ENCODE measurements at regions not wholly inside any gene's neighbourhood (a gene's known extent, or its start where the extent isn't known, plus 50 kb on each side); places are given as distances from the start of the nearest gene placed in this dataset.

DNA sequence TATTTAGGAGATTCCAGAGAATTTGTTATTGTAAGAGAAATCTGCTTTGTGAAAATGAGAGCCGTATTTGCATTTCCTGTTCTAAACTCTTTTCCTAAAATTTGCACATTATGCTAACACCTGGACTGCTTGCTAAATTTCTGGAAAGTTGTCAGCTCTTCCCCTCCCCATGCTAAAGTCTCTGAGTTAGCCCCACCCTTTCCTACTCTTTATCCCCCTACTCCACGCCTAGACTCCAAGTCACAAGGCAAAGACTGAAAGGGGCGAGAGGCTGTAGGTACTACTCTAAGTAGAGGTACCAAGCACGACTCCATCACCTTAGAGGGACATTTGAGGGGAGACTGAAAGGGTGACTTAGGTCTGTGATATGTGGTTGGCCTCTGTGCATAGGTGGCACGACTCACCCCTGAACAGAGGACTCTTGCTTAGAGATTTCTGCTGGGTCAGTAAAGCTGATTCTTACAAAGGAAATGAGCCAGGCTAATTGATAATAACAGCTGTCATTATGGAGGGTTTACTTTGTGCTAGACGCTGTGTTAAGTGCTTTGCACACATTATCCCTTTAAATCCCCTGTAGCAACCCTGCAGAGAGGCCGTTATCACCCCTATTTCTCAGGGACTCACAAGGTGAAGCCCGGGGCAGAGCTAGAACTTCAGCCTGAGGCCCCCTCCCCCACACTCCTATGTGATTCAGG lies 373.5 kb downstream of the EN1 start:
- POLR2A ChIA-PET, result no interaction called here
- ATAC-seq (ENCODE audit: low read depth) (no peak), DNase-seq (no peak)
- Mint-ChIP-seq H3K4me1 (no peaks in the 10 kb centered on the region), H3K27me3 (peaks cover 4% of the 10 kb centered on the region), H3K36me3 (no peaks in the 10 kb centered on the region), H3K27ac (no peak overlapping the region), H3K4me3 (no peak overlapping the region), H3K9me3 (no peaks in the 10 kb centered on the region)

DNA sequence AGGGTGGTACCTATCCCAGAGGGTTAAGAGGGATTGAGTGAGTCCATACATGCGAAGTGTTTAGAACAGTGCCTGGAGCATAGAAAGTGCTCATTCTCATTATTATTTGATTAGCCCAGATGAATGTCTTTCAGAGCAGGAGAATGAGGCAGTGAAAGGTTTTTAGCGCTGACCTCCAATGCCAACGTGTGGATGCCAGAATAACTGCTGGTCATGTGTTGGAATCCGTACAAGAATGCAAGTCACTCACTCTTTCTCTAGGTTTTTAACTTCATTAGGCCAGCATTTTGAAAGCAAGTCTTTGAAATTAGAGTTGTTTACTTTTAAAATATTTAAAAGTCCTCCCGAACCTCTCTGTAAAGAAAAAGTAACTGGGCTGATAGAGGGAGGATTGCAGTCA lies 374.2 kb downstream of the EN1 start:
- ATAC-seq (ENCODE audit: low read depth) (no peak), DNase-seq (no peak)
- POLR2A ChIA-PET, result no interaction called here
- H3K4me3 Mint-ChIP-seq, result no peak overlapping the region
- H3K36me3 Mint-ChIP-seq, result no peaks in the 10 kb centered on the region
- H3K4me1 Mint-ChIP-seq, result no peaks in the 10 kb centered on the region
- H3K27ac Mint-ChIP-seq, result no peak overlapping the region
- H3K9me3 Mint-ChIP-seq, result no peaks in the 10 kb centered on the region
- peaks cover 4% of the 10 kb centered on the region for H3K27me3 Mint-ChIP-seq

DNA sequence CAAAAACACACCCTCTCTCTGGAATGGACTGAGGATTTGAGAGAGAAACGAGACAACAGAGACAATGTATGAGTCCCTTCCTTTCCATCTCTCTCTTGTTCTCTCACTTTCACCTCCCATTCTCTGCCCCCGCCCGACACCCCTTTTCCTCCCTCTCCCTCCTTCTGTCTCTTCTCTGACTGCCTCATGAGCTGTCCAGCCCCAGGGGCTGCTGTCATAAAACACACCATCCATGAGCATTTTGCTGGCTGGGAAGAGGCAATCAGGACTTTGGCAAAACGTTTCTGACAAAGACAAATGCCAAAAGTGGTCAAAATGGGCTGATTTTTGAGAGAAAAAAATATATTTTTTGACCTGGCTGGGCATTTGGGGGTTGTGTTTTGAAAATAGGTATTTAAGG lies 377.2 kb downstream of the EN1 start:
- no peak for ATAC-seq (ENCODE audit: low read depth)

DNA sequence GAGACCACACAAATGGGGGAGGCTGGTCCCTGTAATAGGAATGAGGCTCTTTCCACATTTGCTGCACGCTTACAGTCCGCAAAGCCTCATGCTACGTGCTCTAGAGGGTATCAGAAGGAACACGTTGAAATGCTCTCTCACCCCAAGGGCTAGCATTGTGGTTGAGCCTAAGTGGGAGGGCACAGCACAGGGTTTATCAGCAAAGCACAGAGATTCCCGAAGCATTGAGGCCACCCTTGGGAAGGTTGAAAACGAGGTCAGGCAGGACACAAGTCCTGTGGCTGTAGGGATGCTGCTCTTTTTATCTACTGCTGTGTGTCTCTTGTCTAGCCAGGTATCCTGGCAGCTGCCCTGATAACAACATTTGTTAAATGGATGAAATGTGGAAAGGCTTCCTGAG lies 378.3 kb downstream of the EN1 start:
- Mint-ChIP-seq H3K27me3 (peaks cover 2% of the 10 kb centered on the region), H3K9me3 (no peaks in the 10 kb centered on the region), H3K36me3 (no peaks in the 10 kb centered on the region), H3K4me1 (no peaks in the 10 kb centered on the region), H3K4me3 (no peak overlapping the region), H3K27ac (no peak overlapping the region)
- POLR2A ChIA-PET, result no interaction called here
- DNase-seq, result no peak
- no peak for ATAC-seq (ENCODE audit: low read depth)

More for the DNA sequence above, 377.2 kb downstream of the EN1 start:
- POLR2A ChIA-PET, result no interaction called here
- H3K27me3 Mint-ChIP-seq, result peaks cover 6% of the 10 kb centered on the region
- no peaks in the 10 kb centered on the region for H3K4me1 Mint-ChIP-seq
- H3K4me3 Mint-ChIP-seq, result no peak overlapping the region
- DNase-seq, result no peak
- no peak overlapping the region for H3K27ac Mint-ChIP-seq
- H3K9me3 Mint-ChIP-seq, result no peaks in the 10 kb centered on the region
- no peaks in the 10 kb centered on the region for H3K36me3 Mint-ChIP-seq

DNA sequence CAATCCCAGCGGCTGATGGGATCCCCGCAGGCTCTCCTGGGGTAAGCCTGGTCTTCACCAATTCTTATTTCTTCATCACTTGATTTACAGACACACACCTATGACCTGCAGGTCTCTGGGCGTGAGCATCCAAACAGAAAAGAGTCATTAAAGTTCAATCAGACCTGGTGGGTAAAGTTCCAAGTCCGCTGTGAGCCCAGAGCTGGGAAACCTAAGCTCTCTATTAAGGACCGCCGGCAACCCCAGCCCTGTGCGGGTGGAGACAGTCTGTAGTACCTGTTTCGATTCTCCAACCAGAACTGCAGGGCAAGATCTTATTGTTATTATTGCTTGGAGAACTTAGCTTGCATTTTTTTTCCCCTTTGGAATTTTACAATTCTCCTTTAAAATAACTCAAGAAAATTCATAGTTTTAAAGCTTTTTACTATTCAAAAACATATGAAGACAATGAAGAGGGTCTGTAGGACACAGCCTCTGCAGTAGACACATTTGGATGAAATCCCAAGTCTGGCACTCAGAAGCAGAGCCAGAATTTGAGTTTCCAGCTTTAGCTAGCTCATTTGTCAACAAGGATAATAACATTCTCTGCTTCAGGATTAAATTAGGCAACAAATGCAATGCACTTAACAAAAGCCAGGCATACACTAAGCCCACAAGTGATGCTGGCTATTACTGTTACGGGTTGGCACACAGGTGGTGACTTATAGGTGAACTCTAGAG lies 376.4 kb downstream of the INSIG2 start:
- H3K27ac Mint-ChIP-seq, result no peak overlapping the region
- H3K9me3 Mint-ChIP-seq, result no peaks in the 10 kb centered on the region
- peaks cover 5% of the 10 kb centered on the region for H3K27me3 Mint-ChIP-seq
- H3K36me3 Mint-ChIP-seq, result no peaks in the 10 kb centered on the region
- no peak for ATAC-seq (ENCODE audit: low read depth)
- no peak for DNase-seq
- POLR2A ChIA-PET, result no interaction called here
- H3K4me1 Mint-ChIP-seq, result no peaks in the 10 kb centered on the region
- H3K4me3 Mint-ChIP-seq, result no peak overlapping the region

DNA sequence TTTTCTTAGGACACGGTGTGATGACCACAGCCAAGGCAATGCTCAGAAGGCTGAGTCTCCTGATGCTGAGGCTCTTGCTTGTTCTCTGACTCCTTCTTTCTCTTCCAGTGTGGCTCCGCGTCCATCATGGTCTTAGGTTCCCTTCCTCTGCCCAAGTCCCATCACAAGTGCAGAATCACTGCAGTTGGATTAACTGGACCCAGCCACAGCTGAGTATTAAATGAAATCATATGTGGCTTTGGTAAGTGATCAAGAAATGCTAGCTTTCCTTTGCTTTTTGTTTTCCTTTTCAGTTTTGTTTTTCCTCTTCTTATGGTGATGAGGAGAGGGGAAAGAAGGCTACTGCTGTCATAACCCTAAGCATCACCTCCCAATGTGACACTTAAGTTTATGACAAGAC lies 375.8 kb downstream of the INSIG2 start:
- DNase-seq (no peak), ATAC-seq (ENCODE audit: low read depth) (no peak)
- H3K4me3 Mint-ChIP-seq, result no peak overlapping the region
- H3K27me3 Mint-ChIP-seq, result peaks cover 5% of the 10 kb centered on the region
- no peaks in the 10 kb centered on the region for H3K4me1 Mint-ChIP-seq
- no peaks in the 10 kb centered on the region for H3K9me3 Mint-ChIP-seq
- POLR2A ChIA-PET, result no interaction called here
- H3K27ac Mint-ChIP-seq, result no peak overlapping the region
- no peaks in the 10 kb centered on the region for H3K36me3 Mint-ChIP-seq

DNA sequence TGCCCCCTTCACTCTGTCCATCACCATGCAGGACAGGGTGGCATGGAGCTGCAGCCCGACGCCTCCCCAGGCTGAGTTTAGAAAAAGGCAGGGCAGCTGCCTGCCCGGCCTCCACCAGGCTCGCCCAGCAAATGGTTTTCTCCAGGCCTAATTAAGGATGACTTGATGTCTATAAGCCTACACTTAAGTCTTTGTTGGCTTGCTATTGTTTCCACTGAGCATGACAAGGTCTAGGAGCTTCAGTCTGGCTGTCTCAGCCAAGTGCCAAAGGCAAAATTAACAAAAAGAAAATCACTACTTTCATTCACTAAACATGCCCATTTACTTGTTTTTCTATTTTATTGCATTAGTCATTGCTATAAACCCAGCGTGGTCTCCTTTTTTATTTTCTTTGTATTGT lies 372.2 kb downstream of the INSIG2 start:
- DNase-seq (no peak), ATAC-seq (ENCODE audit: low read depth) (no peak)
- Mint-ChIP-seq H3K4me1 (no peaks in the 10 kb centered on the region), H3K27ac (no peak overlapping the region), H3K36me3 (no peaks in the 10 kb centered on the region), H3K27me3 (peaks cover 3% of the 10 kb centered on the region), H3K4me3 (no peak overlapping the region), H3K9me3 (no peaks in the 10 kb centered on the region)
- POLR2A ChIA-PET, result no interaction called here

DNA sequence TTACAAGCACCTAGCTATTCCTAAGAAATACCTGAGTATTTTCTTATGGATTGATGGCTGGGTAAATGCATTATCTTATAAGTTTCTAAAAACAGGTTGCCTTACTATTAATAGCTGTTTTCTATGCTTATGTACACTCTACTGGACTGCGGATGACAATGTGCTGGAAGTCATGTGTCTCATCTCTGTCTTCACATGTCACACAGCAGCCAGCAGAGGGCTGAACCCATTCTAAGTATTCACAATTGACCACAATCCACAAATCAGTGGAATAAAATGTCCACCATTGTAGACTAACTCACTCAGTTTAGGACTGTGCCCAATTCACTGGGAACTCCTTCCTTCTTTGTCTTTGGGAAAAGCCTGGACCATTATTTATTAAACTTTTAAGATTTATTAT lies 371.2 kb downstream of the INSIG2 start:
- POLR2A ChIA-PET, result no interaction called here

DNA sequence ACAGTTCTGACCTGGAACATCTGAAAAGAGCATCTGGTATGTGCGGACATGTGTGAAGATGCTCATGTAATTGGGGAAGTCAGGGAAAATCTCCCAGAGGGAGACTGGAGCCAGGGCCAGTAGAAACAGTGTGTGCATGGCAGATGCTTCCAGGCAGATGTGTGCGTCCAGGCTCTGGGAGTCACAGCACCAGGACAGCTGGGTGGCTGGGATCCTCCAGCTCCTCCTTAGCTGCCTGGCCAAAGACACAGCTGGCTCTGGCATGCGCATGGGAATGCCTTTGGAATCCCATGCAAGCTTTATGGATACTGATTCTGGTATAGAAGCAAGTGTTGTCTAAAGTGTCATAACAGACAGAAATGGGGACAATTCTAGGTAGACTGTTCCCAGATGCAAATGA lies 369.7 kb downstream of the INSIG2 start:
- no peak overlapping the region for H3K4me3 Mint-ChIP-seq
- ATAC-seq (ENCODE audit: low read depth) (no peak), DNase-seq (no peak)
- H3K27ac Mint-ChIP-seq, result no peak overlapping the region
- peaks cover 2% of the 10 kb centered on the region for H3K27me3 Mint-ChIP-seq
- H3K9me3 Mint-ChIP-seq, result no peaks in the 10 kb centered on the region
- POLR2A ChIA-PET, result no interaction called here
- no peaks in the 10 kb centered on the region for H3K36me3 Mint-ChIP-seq
- H3K4me1 Mint-ChIP-seq, result no peaks in the 10 kb centered on the region

More for the DNA sequence above, 371.2 kb downstream of the INSIG2 start:
- ATAC-seq (ENCODE audit: low read depth) (no peak), DNase-seq (no peak)
- H3K27ac Mint-ChIP-seq, result no peak overlapping the region
- H3K4me3 Mint-ChIP-seq, result no peak overlapping the region
- H3K9me3 Mint-ChIP-seq, result no peaks in the 10 kb centered on the region
- no peaks in the 10 kb centered on the region for H3K36me3 Mint-ChIP-seq
- peaks cover 5% of the 10 kb centered on the region for H3K27me3 Mint-ChIP-seq
- no peaks in the 10 kb centered on the region for H3K4me1 Mint-ChIP-seq

DNA sequence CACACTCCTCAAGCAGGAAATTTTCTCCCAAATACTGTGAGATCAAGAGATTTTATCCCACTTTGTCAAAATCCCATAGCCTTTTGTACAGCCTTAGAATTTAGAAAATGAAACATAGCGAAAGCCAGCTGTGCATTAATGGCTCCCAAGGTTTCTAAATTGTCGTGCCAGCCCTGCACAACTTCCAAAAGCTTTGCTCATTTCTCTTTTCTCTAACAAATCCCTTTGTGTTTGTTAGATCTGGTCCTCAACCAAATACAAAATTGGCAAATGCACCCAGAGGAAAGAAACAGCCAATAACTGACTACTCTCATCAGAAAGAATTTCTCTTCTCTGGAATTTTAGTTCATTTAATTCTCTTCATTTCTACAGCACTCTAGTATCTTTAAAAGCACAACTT lies 361.1 kb downstream of the INSIG2 start:
- no peak for DNase-seq
- POLR2A ChIA-PET, result no interaction called here

DNA sequence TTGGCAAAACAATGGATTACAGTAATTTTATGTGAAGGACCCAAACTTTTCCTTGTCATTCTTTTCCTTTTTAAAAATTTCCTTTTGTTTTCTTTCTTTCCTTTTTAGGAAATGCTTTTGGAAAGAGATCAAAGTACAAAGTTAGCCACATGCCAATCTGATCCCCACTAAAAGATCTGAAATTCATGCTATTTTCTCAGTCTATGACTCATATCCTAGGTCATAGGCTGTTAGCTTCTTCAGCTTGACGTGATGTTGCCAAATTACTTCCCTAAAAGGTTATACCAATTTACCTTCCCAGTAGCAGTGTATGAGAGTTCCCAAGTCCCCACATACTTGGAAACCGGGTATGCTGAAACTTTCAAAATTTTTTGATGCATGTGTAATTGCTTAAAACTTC lies 355.3 kb downstream of the INSIG2 start:
- H3K4me1 Mint-ChIP-seq, result no peaks in the 10 kb centered on the region

More for the DNA sequence above, 361.1 kb downstream of the INSIG2 start:
- H3K27me3 Mint-ChIP-seq, result peaks cover 4% of the 10 kb centered on the region
- no peak overlapping the region for H3K27ac Mint-ChIP-seq
- H3K36me3 Mint-ChIP-seq, result no peaks in the 10 kb centered on the region
- no peak overlapping the region for H3K4me3 Mint-ChIP-seq
- H3K9me3 Mint-ChIP-seq, result no peaks in the 10 kb centered on the region
- no peaks in the 10 kb centered on the region for H3K4me1 Mint-ChIP-seq
- no peak for ATAC-seq (ENCODE audit: low read depth)

DNA sequence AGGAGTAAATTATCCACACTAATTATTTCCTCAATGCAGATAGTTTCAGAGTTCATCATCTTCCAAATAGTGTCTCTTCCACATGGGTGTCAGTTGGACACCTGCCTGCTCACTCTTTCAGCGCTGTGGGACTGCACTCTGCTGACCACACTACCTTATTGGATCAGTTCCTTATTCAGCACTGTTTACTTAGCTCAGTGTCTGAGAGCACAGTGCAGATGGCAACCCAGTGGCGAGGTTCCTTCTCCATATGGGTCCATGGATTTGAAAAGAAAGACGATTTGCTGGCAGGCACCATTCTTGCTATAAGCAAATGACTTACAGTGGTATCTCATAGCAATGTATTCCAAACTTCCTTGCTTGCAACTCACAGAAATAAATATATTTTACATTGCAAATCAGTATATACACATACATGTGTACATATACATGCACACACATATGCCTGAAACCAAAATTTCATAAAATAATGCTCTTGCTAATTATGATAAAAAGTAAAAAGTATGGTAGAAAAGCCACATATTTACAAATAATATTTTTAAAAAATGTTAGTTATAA lies 354.8 kb downstream of the INSIG2 start:
- ATAC-seq (ENCODE audit: low read depth) (no peak), DNase-seq (no peak)
- Mint-ChIP-seq H3K27ac (no peak overlapping the region), H3K4me3 (no peak overlapping the region), H3K36me3 (no peaks in the 10 kb centered on the region), H3K27me3 (peaks cover 4% of the 10 kb centered on the region), H3K9me3 (no peaks in the 10 kb centered on the region), H3K4me1 (no peaks in the 10 kb centered on the region)
- POLR2A ChIA-PET, result no interaction called here

More for the DNA sequence above, 355.3 kb downstream of the INSIG2 start:
- Mint-ChIP-seq H3K9me3 (no peaks in the 10 kb centered on the region), H3K4me3 (no peak overlapping the region), H3K27ac (no peak overlapping the region), H3K27me3 (peaks cover 4% of the 10 kb centered on the region), H3K36me3 (no peaks in the 10 kb centered on the region)
- DNase-seq (no peak), ATAC-seq (ENCODE audit: low read depth) (no peak)
- POLR2A ChIA-PET, result no interaction called here

DNA sequence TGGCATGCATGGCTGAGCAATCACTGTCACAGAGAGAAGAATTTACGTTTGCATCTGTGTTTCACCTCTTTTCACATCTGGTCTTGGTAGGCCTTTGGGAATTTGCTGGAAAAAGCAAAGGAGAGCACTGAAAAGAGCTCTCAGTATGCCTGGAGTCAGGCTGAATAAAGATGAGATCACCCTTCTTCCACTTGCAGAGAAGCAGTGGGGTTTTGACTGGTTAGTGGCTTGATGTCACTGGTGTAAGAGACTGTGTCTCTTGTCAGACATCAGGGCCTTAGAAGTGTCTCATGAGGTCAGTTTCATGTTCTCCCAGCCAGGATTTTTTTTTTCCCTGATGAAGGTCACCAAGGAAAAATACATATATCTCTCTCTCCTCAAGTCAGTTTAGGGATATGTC lies 353.8 kb downstream of the INSIG2 start:
- Mint-ChIP-seq H3K36me3 (no peaks in the 10 kb centered on the region), H3K4me3 (no peak overlapping the region), H3K27me3 (peaks cover 4% of the 10 kb centered on the region), H3K4me1 (no peaks in the 10 kb centered on the region), H3K9me3 (no peaks in the 10 kb centered on the region), H3K27ac (no peak overlapping the region)
- ATAC-seq (ENCODE audit: low read depth) (no peak), DNase-seq (no peak)
- POLR2A ChIA-PET, result no interaction called here

DNA sequence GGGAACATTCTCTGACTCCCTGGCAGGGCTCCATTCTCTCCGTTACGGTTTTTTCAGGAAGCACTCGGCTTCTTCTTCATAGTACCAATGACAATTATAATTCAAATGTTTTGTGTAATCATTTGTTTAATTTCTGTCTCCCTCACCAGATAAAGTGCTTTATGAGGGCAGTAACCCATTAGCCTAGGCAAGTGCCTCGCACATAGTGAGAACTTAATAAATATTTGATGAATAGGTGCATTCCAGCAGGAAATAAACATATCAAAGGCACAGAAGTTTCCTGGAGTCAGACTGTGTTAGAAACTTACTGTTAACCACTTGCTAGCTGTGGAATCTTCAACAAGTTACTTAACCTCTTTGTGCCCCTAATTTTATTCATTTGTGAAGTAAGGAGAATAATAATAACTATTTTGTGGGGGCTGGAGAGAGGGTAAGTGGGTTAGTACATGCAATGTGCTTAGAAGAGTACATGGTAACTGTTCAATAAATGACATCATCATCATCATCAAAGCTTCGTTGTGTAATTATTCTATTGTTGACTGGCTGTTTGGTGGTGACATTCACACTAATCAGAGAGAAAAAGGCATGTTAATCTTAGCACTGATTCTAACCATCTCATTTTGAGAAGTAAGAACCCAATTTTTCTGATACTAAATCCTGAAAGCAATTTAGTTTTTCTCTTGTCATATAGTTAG lies 352.3 kb downstream of the INSIG2 start:
- H3K4me3 Mint-ChIP-seq, result no peak overlapping the region
- POLR2A ChIA-PET, result no interaction called here
- ATAC-seq (ENCODE audit: low read depth), result no peak
- DNase-seq, result no peak
- no peaks in the 10 kb centered on the region for H3K36me3 Mint-ChIP-seq
- no peaks in the 10 kb centered on the region for H3K9me3 Mint-ChIP-seq
- H3K27me3 Mint-ChIP-seq, result peaks cover 4% of the 10 kb centered on the region
- no peak overlapping the region for H3K27ac Mint-ChIP-seq
- no peaks in the 10 kb centered on the region for H3K4me1 Mint-ChIP-seq

All from activated naive CD8-positive, alpha-beta T cell treated with anti-CD3 and anti-CD28 coated beads, Interleukin-2, amount 10 ng/mL, durations not matched to agents 7 days and 5 days (primary cell).